Neural progenitor cell (in vitro differentiated cells): ENCODE measurements at regions not wholly inside any gene's neighbourhood (a gene's known extent, or its start where the extent isn't known, plus 50 kb on each side); places are given as distances from the start of the nearest gene placed in this dataset.

Source experiments
- CTCF ChIP-seq: fragments of 200-600 bp; sonication (generic); IDR thresholded peaks from 2 replicates; pipeline ENCODE4 v1.5.1; 2017; ENCODE audit warnings: antibody characterized with exemption, mild to moderate bottlenecking
- EZH2 ChIP-seq: fragments of 200-600 bp; sonication (generic); IDR thresholded peaks from 2 replicates; pipeline ENCODE4 v1.6.1; 2017; ENCODE audit warnings: antibody characterized with exemption, mild to moderate bottlenecking, moderate library complexity

GRCh38 chr7:13126347-13126746, 438.9 kb downstream of the ARL4A start:
- TF ChIP-seq CTCF (no peak), EZH2 (no peak)
